ENCODE measurements at regions not wholly inside any gene's neighbourhood (a gene's known extent, or its start where the extent isn't known, plus 50 kb on each side); places are given as distances from the start of the nearest gene placed in this dataset.

GRCh38 chr15:70490148-70490837 is 273.1 kb downstream of the UACA start:
- TF ChIP-seq POLR2A (IDR thresholded peaks at IDR 0.05) (no peak), CTCF (IDR thresholded peaks at IDR 0.05) (no peak)
